ENCODE measurements at regions not wholly inside any gene's neighbourhood (a gene's known extent, or its start where the extent isn't known, plus 50 kb on each side); places are given as distances from the start of the nearest gene placed in this dataset.

- WGBS: 90% methylated on average over 2 of the region's 2 CpGs
- Histone ChIP-seq H3K4me1 (ENCODE audit: insufficient read depth) (no peaks in the 10 kb centered on the region), H3K36me3 (ENCODE audit: insufficient read depth) (no peaks in the 10 kb centered on the region), H3K4me3 (ENCODE audit: low read depth, low read length) (no peak overlapping the region), H3K27ac (ENCODE audit: low read depth) (no peak overlapping the region)
- DNase-seq (ENCODE audit: extremely low spot score): no peak
These were observed 217.7 kb upstream of the PRICKLE1 start for GRCh38 chr12:42807251-42807650.

- no peak overlapping the region for H3K4me3 ChIP-seq (ENCODE audit: low read depth, low read length)
- 86% methylated on average over 2 of the region's 2 CpGs for WGBS
- H3K4me1 ChIP-seq (ENCODE audit: insufficient read depth): no peaks in the 10 kb centered on the region
- DNase-seq (ENCODE audit: extremely low spot score): no peak
- H3K36me3 ChIP-seq (ENCODE audit: insufficient read depth): no peaks in the 10 kb centered on the region
- no peak overlapping the region for H3K27ac ChIP-seq (ENCODE audit: low read depth)
These were observed 215.4 kb upstream of the PRICKLE1 start for GRCh38 chr12:42804928-42805327.

GRCh38 chr12:42802785-42803189 lies 213.2 kb upstream of the PRICKLE1 start:
- no peak overlapping the region for H3K27ac ChIP-seq (ENCODE audit: low read depth)
- no peaks in the 10 kb centered on the region for H3K36me3 ChIP-seq (ENCODE audit: insufficient read depth)
- DNase-seq (ENCODE audit: extremely low spot score): peak; percentile 39
- no peak overlapping the region for H3K4me3 ChIP-seq (ENCODE audit: low read depth, low read length)
- 50% methylated on average over 4 of the region's 4 CpGs for whole genome bisulfite sequencing
- H3K4me1 ChIP-seq (ENCODE audit: insufficient read depth): no peaks in the 10 kb centered on the region

- Histone ChIP-seq H3K27ac (ENCODE audit: low read depth) (no peak overlapping the region), H3K4me1 (ENCODE audit: insufficient read depth) (no peaks in the 10 kb centered on the region), H3K4me3 (ENCODE audit: low read depth, low read length) (no peak overlapping the region), H3K36me3 (ENCODE audit: insufficient read depth) (no peaks in the 10 kb centered on the region)
- DNase-seq (ENCODE audit: extremely low spot score): no peak
- WGBS: 97% methylated on average over 2 of the region's 2 CpGs
These were observed 211.7 kb upstream of the PRICKLE1 start for GRCh38 chr12:42801271-42801670.

GRCh38 chr12:42799966-42800365 lies 210.4 kb upstream of the PRICKLE1 start:
- no peaks in the 10 kb centered on the region for H3K36me3 ChIP-seq (ENCODE audit: insufficient read depth)
- H3K4me1 ChIP-seq (ENCODE audit: insufficient read depth): no peaks in the 10 kb centered on the region
- WGBS: 95% methylated on average over 1 of the region's 1 CpG
- no peak overlapping the region for H3K4me3 ChIP-seq (ENCODE audit: low read depth, low read length)
- no peak for DNase-seq (ENCODE audit: extremely low spot score)
- no peak overlapping the region for H3K27ac ChIP-seq (ENCODE audit: low read depth)

- Histone ChIP-seq H3K27ac (ENCODE audit: low read depth) (no peak overlapping the region), H3K36me3 (ENCODE audit: insufficient read depth) (no peaks in the 10 kb centered on the region), H3K4me3 (ENCODE audit: low read depth, low read length) (no peak overlapping the region), H3K4me1 (ENCODE audit: insufficient read depth) (no peaks in the 10 kb centered on the region)
- 91% methylated on average over 2 of the region's 2 CpGs for WGBS
- no peak for DNase-seq (ENCODE audit: extremely low spot score)
These were observed 209.4 kb upstream of the PRICKLE1 start for GRCh38 chr12:42798811-42799438.

GRCh38 chr12:42794806-42795205 lies 205.3 kb upstream of the PRICKLE1 start:
- WGBS: 66% methylated on average over 2 of the region's 2 CpGs
- DNase-seq (ENCODE audit: extremely low spot score): no peak
- no peak overlapping the region for H3K4me3 ChIP-seq (ENCODE audit: low read depth, low read length)
- no peaks in the 10 kb centered on the region for H3K36me3 ChIP-seq (ENCODE audit: insufficient read depth)
- H3K4me1 ChIP-seq (ENCODE audit: insufficient read depth): no peaks in the 10 kb centered on the region
- no peak overlapping the region for H3K27ac ChIP-seq (ENCODE audit: low read depth)

GRCh38 chr12:42793166-42793565 lies 203.6 kb upstream of the PRICKLE1 start:
- Histone ChIP-seq H3K4me1 (ENCODE audit: insufficient read depth) (no peaks in the 10 kb centered on the region), H3K27ac (ENCODE audit: low read depth) (no peak overlapping the region), H3K36me3 (ENCODE audit: insufficient read depth) (no peaks in the 10 kb centered on the region), H3K4me3 (ENCODE audit: low read depth, low read length) (no peak overlapping the region)
- WGBS: 96% methylated on average over 1 of the region's 1 CpG
- DNase-seq (ENCODE audit: extremely low spot score): no peak

GRCh38 chr12:42792265-42792664 lies 202.7 kb upstream of the PRICKLE1 start:
- no peak overlapping the region for H3K27ac ChIP-seq (ENCODE audit: low read depth)
- DNase-seq (ENCODE audit: extremely low spot score): no peak

GRCh38 chr12:42791399-42791798 lies 201.9 kb upstream of the PRICKLE1 start:
- H3K4me3 ChIP-seq (ENCODE audit: low read depth, low read length): no peak overlapping the region
- no peaks in the 10 kb centered on the region for H3K4me1 ChIP-seq (ENCODE audit: insufficient read depth)
- H3K36me3 ChIP-seq (ENCODE audit: insufficient read depth): no peaks in the 10 kb centered on the region
- 91% methylated on average over 3 of the region's 3 CpGs for WGBS
- H3K27ac ChIP-seq (ENCODE audit: low read depth): no peak overlapping the region
- no peak for DNase-seq (ENCODE audit: extremely low spot score)

More at GRCh38 chr12:42792265-42792664, 202.7 kb upstream of the PRICKLE1 start:
- H3K4me3 ChIP-seq (ENCODE audit: low read depth, low read length): no peak overlapping the region
- H3K36me3 ChIP-seq (ENCODE audit: insufficient read depth): no peaks in the 10 kb centered on the region
- H3K4me1 ChIP-seq (ENCODE audit: insufficient read depth): no peaks in the 10 kb centered on the region

GRCh38 chr12:42790761-42791151 lies 201.2 kb upstream of the PRICKLE1 start:
- no peaks in the 10 kb centered on the region for H3K36me3 ChIP-seq (ENCODE audit: insufficient read depth)
- no peak for DNase-seq (ENCODE audit: extremely low spot score)
- no peak overlapping the region for H3K27ac ChIP-seq (ENCODE audit: low read depth)
- no peaks in the 10 kb centered on the region for H3K4me1 ChIP-seq (ENCODE audit: insufficient read depth)
- H3K4me3 ChIP-seq (ENCODE audit: low read depth, low read length): no peak overlapping the region

- Histone ChIP-seq H3K4me3 (ENCODE audit: low read depth, low read length) (no peak overlapping the region), H3K27ac (ENCODE audit: low read depth) (no peak overlapping the region), H3K36me3 (ENCODE audit: insufficient read depth) (no peaks in the 10 kb centered on the region), H3K4me1 (ENCODE audit: insufficient read depth) (no peaks in the 10 kb centered on the region)
- DNase-seq (ENCODE audit: extremely low spot score): no peak
- WGBS: 66% methylated on average over 15 of the region's 15 CpGs
These were observed 200.5 kb upstream of the PRICKLE1 start for GRCh38 chr12:42789808-42790760.

- DNase-seq (ENCODE audit: extremely low spot score): no peak
- no peaks in the 10 kb centered on the region for H3K36me3 ChIP-seq (ENCODE audit: insufficient read depth)
- 52% methylated on average over 5 of the region's 5 CpGs for WGBS
These were observed 197.0 kb upstream of the PRICKLE1 start for GRCh38 chr12:42786400-42787148.

GRCh38 chr12:42785944-42786343 lies 196.4 kb upstream of the PRICKLE1 start:
- DNase-seq (ENCODE audit: extremely low spot score): no peak
- WGBS: 85% methylated on average over 2 of the region's 2 CpGs
- no peaks in the 10 kb centered on the region for H3K4me1 ChIP-seq (ENCODE audit: insufficient read depth)
- H3K36me3 ChIP-seq (ENCODE audit: insufficient read depth): no peaks in the 10 kb centered on the region
- no peak overlapping the region for H3K4me3 ChIP-seq (ENCODE audit: low read depth, low read length)
- H3K27ac ChIP-seq (ENCODE audit: low read depth): no peak overlapping the region

More at GRCh38 chr12:42786400-42787148, 197.0 kb upstream of the PRICKLE1 start:
- no peak overlapping the region for H3K27ac ChIP-seq (ENCODE audit: low read depth)
- no peaks in the 10 kb centered on the region for H3K4me1 ChIP-seq (ENCODE audit: insufficient read depth)
- no peak overlapping the region for H3K4me3 ChIP-seq (ENCODE audit: low read depth, low read length)
